H1 (cell line): ENCODE measurements at regions not wholly inside any gene's neighbourhood (a gene's known extent, or its start where the extent isn't known, plus 50 kb on each side); places are given as distances from the start of the nearest gene placed in this dataset.

Experiments used
- CTCF ChIA-PET: fragments of 300-600 bp; sonication (Branson Sonifier 250); formaldehyde crosslinking; loops from one replicate; lab custom pipeline; 2021; ENCODE audit not compliant: partially characterized antibody; lab: Charles Lee
- POLR2A ChIA-PET: fragments of 300-600 bp; sonication (Branson Sonifier 250); formaldehyde crosslinking; loops from one replicate; lab custom pipeline; 2021; ENCODE audit warnings: inconsistent platforms; ENCODE audit not compliant: partially characterized antibody; lab: Charles Lee
- DNase-seq, 2 experiments: peaks; one replicate each; pipeline versions ENCODE4 v3.0.0 to v3.0.0-alpha.2; 2010 to 2022; ENCODE audit warnings: low spot score in 2 of 2, low read depth in 1 of 2, mixed read lengths in 1 of 2
- FAIRE-seq: peaks from 2 replicates; lab custom pipeline; 2011; peaks lifted over from hg19 to GRCh38; lab: Jason Lieb, UNC
- H2AFZ ChIP-seq: 2 replicates; pipeline ENCODE4 v1.8.1; 2012; ENCODE audit warnings: low read length, inconsistent platforms
- H2AK5ac ChIP-seq: 2 replicates; pipeline ENCODE4 v1.6.1; 2013; ENCODE audit warnings: low read depth, low read length
- H2BK120ac ChIP-seq: replicated peaks from 2 replicates; pipeline ENCODE3; 2013; ENCODE audit warnings: low read depth, low read length, inconsistent platforms
- H2BK12ac ChIP-seq: 2 replicates; pipeline ENCODE4 v1.6.1; 2013; ENCODE audit warnings: low read depth, low read length
- H2BK15ac ChIP-seq: 2 replicates; pipeline ENCODE4 v1.6.1; 2013; ENCODE audit warnings: low read length
- H2BK20ac ChIP-seq: 2 replicates; pipeline ENCODE4 v1.6.1; 2013; ENCODE audit warnings: low read length
- H2BK5ac ChIP-seq: 2 replicates; pipeline ENCODE4 v1.6.1; 2013; ENCODE audit warnings: low read depth, low read length
- H3K14ac ChIP-seq: 2 replicates; pipeline ENCODE4 v1.6.1; 2013; ENCODE audit warnings: inconsistent platforms; ENCODE audit not compliant: insufficient read length
- H3K18ac ChIP-seq: 2 replicates; pipeline ENCODE4 v1.6.1; 2013; ENCODE audit warnings: low read length; ENCODE audit errors: extremely low read depth
- H3K23ac ChIP-seq: 2 replicates; pipeline ENCODE4 v1.6.1; 2013; ENCODE audit warnings: inconsistent platforms; ENCODE audit not compliant: insufficient read length
- H3K23me2 ChIP-seq: 2 replicates; pipeline ENCODE4 v1.6.1; 2013; ENCODE audit warnings: low read depth, low read length
- H3K27ac ChIP-seq: 2 replicates; pipeline ENCODE4 v1.6.1; 2011; ENCODE audit warnings: low read depth, low read length, inconsistent platforms
- H3K27me3 ChIP-seq, 4 experiments: replicated peaks in 1 of 4; 1 replicate in 1 of 4; 2 replicates in 3 of 4; pipeline versions ENCODE4 v1.6.1 to v1.8.1; 2011 to 2013; ENCODE audit warnings: low read length in 3 of 4, mild to moderate bottlenecking in 3 of 4, inconsistent platforms in 2 of 4, mixed read lengths in 2 of 4, moderate library complexity in 1 of 4; ENCODE audit not compliant: control insufficient read depth in 3 of 4, insufficient read depth in 3 of 4; ENCODE audit errors: extremely low read depth in 1 of 4
- H3K36me3 ChIP-seq, 4 experiments: 2 replicates each; pipeline versions ENCODE4 v1.6.1 to v1.8.1; 2011 to 2013; ENCODE audit warnings: mild to moderate bottlenecking in 4 of 4, low read length in 3 of 4, moderate library complexity in 2 of 4, control low read depth in 1 of 4, inconsistent platforms in 1 of 4; ENCODE audit not compliant: insufficient read depth in 4 of 4, control insufficient read depth in 2 of 4
- H3K4ac ChIP-seq: replicated peaks from 2 replicates; pipeline ENCODE3; 2013; ENCODE audit warnings: low read length, low read depth, mixed read lengths, inconsistent platforms; ENCODE audit not compliant: insufficient read length
- H3K4me1 ChIP-seq, 4 experiments: replicated peaks in 1 of 4; 1 replicate in 1 of 4; 2 replicates in 3 of 4; pipeline versions ENCODE4 v1.6.1 to v1.8.1; 2011 to 2013; ENCODE audit warnings: low read length in 3 of 4, inconsistent platforms in 2 of 4, mixed read lengths in 1 of 4; ENCODE audit not compliant: insufficient read depth in 4 of 4, control insufficient read depth in 3 of 4
- H3K4me2 ChIP-seq, 2 experiments: 2 replicates each; pipeline versions ENCODE4 v1.6.1 to v1.8.1; 2011 to 2013; ENCODE audit warnings: low read depth in 2 of 2, low read length in 2 of 2, control low read depth in 1 of 2, inconsistent platforms in 1 of 2, mild to moderate bottlenecking in 1 of 2; ENCODE audit not compliant: insufficient read depth in 1 of 2
- H3K4me3 ChIP-seq, 4 experiments: fragments of 200-600, 300-600 bp in 1 of 4; sonication (generic), shearing (Covaris generic), sonication (Bioruptor Twin) in 1 of 4; 2 replicates each; pipeline versions ENCODE4 v1.5.1 to v1.8.1; 2011 to 2016; ENCODE audit warnings: low read length in 4 of 4, low read depth in 3 of 4, control low read depth in 2 of 4, inconsistent platforms in 2 of 4, mild to moderate bottlenecking in 2 of 4, mixed read lengths in 1 of 4, moderate library complexity in 1 of 4; ENCODE audit not compliant: insufficient read depth in 2 of 4; ENCODE audit errors: extremely low read depth in 1 of 4
- H3K56ac ChIP-seq: replicated peaks from 2 replicates; pipeline ENCODE3; 2013; ENCODE audit warnings: low read depth, mild to moderate bottlenecking, mixed read lengths, low read length, inconsistent platforms; ENCODE audit not compliant: insufficient read length
- H3K79me1 ChIP-seq: 2 replicates; pipeline ENCODE4 v1.6.1; 2013; ENCODE audit warnings: low read depth, low read length, control low read depth
- H3K79me2 ChIP-seq, 2 experiments: 2 replicates each; pipeline versions ENCODE4 v1.6.1 to v1.8.1; 2012 to 2013; ENCODE audit warnings: low read length in 2 of 2, mild to moderate bottlenecking in 2 of 2, inconsistent platforms in 1 of 2; ENCODE audit not compliant: insufficient read depth in 2 of 2, control insufficient read depth in 1 of 2
- H3K9ac ChIP-seq, 4 experiments: replicated peaks in 1 of 4; 1 replicate in 1 of 4; 2 replicates in 3 of 4; pipeline versions ENCODE4 v1.6.1 to v1.8.1; 2011 to 2013; ENCODE audit warnings: low read depth in 3 of 4, low read length in 3 of 4, control low read depth in 2 of 4, mild to moderate bottlenecking in 2 of 4, moderate library complexity in 2 of 4, inconsistent platforms in 1 of 4; ENCODE audit errors: extremely low read depth in 1 of 4
- H3K9me3 ChIP-seq, 2 experiments: 2 replicates each; pipeline versions ENCODE4 v1.6.1 to v1.8.1; 2012 to 2013; ENCODE audit warnings: mild to moderate bottlenecking in 2 of 2, moderate library complexity in 2 of 2, control low read depth in 1 of 2, inconsistent platforms in 1 of 2, low read depth in 1 of 2, low read length in 1 of 2, mixed read lengths in 1 of 2; ENCODE audit not compliant: insufficient read depth in 2 of 2
- H4K20me1 ChIP-seq, 2 experiments: replicated peaks in 1 of 2; 2 replicates each; pipeline versions ENCODE3 to v1.8.1; 2011 to 2013; ENCODE audit warnings: inconsistent platforms in 2 of 2, low read length in 2 of 2, mild to moderate bottlenecking in 1 of 2; ENCODE audit not compliant: insufficient read depth in 2 of 2, control insufficient read depth in 1 of 2
- H4K5ac ChIP-seq: 2 replicates; pipeline ENCODE4 v1.6.1; 2013; ENCODE audit warnings: low read length, low read depth, mixed read lengths, inconsistent platforms; ENCODE audit not compliant: insufficient read length
- H4K8ac ChIP-seq: 2 replicates; pipeline ENCODE4 v1.8.0; 2013; ENCODE audit warnings: mild to moderate bottlenecking, moderate library complexity, low read length, inconsistent platforms; ENCODE audit not compliant: insufficient read depth; ENCODE audit errors: extremely low read depth
- H4K91ac ChIP-seq: replicated peaks from 2 replicates; pipeline ENCODE3; 2013; ENCODE audit warnings: low read length, mixed read lengths, inconsistent platforms; ENCODE audit not compliant: insufficient read length
- ATF3 ChIP-seq: IDR thresholded peaks from 2 replicates; pipeline ENCODE4 v1.6.1; 2011; ENCODE audit warnings: low read depth, mild to moderate bottlenecking, low read length; ENCODE audit not compliant: insufficient read depth
- CTCF ChIP-seq, 3 experiments: IDR thresholded peaks; 1 replicate in 2 of 3; 2 replicates in 1 of 3; pipeline versions ENCODE4 v1.5.1 to v1.6.1; 2011; ENCODE audit warnings: low read length in 3 of 3, mild to moderate bottlenecking in 3 of 3, inconsistent platforms in 2 of 3, low read depth in 1 of 3, moderate library complexity in 1 of 3; ENCODE audit not compliant: insufficient read depth in 1 of 3; ENCODE audit errors: control extremely low read depth in 1 of 3
- JUND ChIP-seq: IDR thresholded peaks from 2 replicates; pipeline ENCODE4 v1.6.1; 2011; ENCODE audit warnings: mild to moderate bottlenecking, improper control_type of control experiment, low read length
- PHF8 ChIP-seq: fragments of 200-600 bp; sonication (generic); conservative IDR thresholded peaks from 2 replicates; pipeline ENCODE4 v1.7.1; 2012; ENCODE audit warnings: low read depth, mild to moderate bottlenecking, inconsistent platforms, low read length, moderate library complexity
- RAD21 ChIP-seq, 2 experiments: IDR thresholded peaks in 1 of 2; conservative IDR thresholded peaks in 1 of 2; 2 replicates each; pipeline ENCODE4 v1.6.1; 2011; ENCODE audit warnings: low read depth in 2 of 2, low read length in 2 of 2, improper control_type of control experiment in 1 of 2, inconsistent platforms in 1 of 2, mild to moderate bottlenecking in 1 of 2, moderate library complexity in 1 of 2
- YY1 ChIP-seq: IDR thresholded peaks from 2 replicates; pipeline ENCODE4 v1.6.1; 2011; ENCODE audit warnings: low read depth, mild to moderate bottlenecking, low read length
- WGBS, 2 experiments: shearing (Covaris generic) in 1 of 2; methylation state at CpG; one replicate each; pipeline versions ENCODE4 v1.1.6 to v1.1.7; 2013 to 2015; ENCODE audit warnings: low lambda C conversion rate in 2 of 2, mixed read lengths in 2 of 2, inconsistent platforms in 1 of 2, low coverage in 1 of 2, missing lambda C conversion rate in 1 of 2; ENCODE audit not compliant: insufficient replicate concordance in 2 of 2, insufficient coverage in 1 of 2, insufficient read length in 1 of 2; ENCODE audit errors: extremely low coverage in 1 of 2, missing lambda C conversion rate in 1 of 2; 5-methylcytosine and 5-hydroxymethylcytosine counted together

GRCh38 chr5:112492291-112492690 is 73.2 kb upstream of the EPB41L4A start:
- Histone ChIP-seq H2AFZ (peak overlapping the region; percentile 58; the same call in 1 of the 2 replicates), H3K4me2 (no peak overlapping the region), H3K27me3 (no peaks in the 10 kb centered on the region), H3K27ac (no peak overlapping the region), H4K8ac (no peak overlapping the region), H3K4me1 (no peaks in the 10 kb centered on the region), H2BK5ac (no peak overlapping the region), H2BK20ac (no peak overlapping the region), H3K79me1 (no peaks in the 10 kb centered on the region), H3K23ac (no peak overlapping the region), H3K56ac (no peak overlapping the region), H4K5ac (no peak overlapping the region), H4K91ac (no peak overlapping the region), H3K23me2 (no peaks in the 10 kb centered on the region), H2BK12ac (no peak overlapping the region), H3K36me3 (no peaks in the 10 kb centered on the region), H4K20me1 (no peaks in the 10 kb centered on the region), H2BK15ac (no peak overlapping the region), H3K9ac (no peak overlapping the region), H3K4ac (no peak overlapping the region), H3K79me2 (no peaks in the 10 kb centered on the region), H2AK5ac (no peak overlapping the region), H3K18ac (no peak overlapping the region), H2BK120ac (no peak overlapping the region), H3K9me3 (no peaks in the 10 kb centered on the region), H3K14ac (no peak overlapping the region), H3K4me3 (no peak overlapping the region)
- WGBS, 2 experiments: 26% methylated on average over 7 of the region's 7 CpGs; no CpG with 5 or more reads in 1 of the 2 experiments
- peak; percentile 27 to 56 for DNase-seq
- CTCF ChIA-PET: interaction anchor here (0.6 to 5.8 kb wide), 76 partner anchors 9 to 881 kb away, joined by 3 to 49 read pairs (median 4); no protein-coding TSS in a partner anchor
- POLR2A ChIA-PET: interaction anchor here (0.6 kb wide), 1 partner anchor 11 kb away, joined by 3 read pairs; no protein-coding TSS in a partner anchor
- FAIRE-seq: peak; percentile 86
- TF ChIP-seq RAD21 (IDR thresholded peaks at IDR 0.05 in 1 of 2, conservative IDR thresholded peaks at IDR 0.05 in 1 of 2; ENCODE audit: low read depth in 2 of 2, low read length in 2 of 2) (peak; percentile 67 to 75), JUND (peak; percentile 56; the same call in 1 of the 2 replicates), PHF8 (no peak), YY1 (peak; percentile 74), ATF3 (0 out of 2 replicates have a peak, but pooled peaks have one; percentile 9), CTCF (IDR thresholded peaks at IDR 0.05; ENCODE audit: control extremely low read depth in 1 of 3, insufficient read depth in 1 of 3, low read depth in 1 of 3, low read length in 3 of 3) (peak; percentile 82 to 98 (median 82))
